CD4-positive, alpha-beta T cell treated with Interleukin-4 for 4 hours (primary cell): ENCODE measurements at regions not wholly inside any gene's neighbourhood (a gene's known extent, or its start where the extent isn't known, plus 50 kb on each side); places are given as distances from the start of the nearest gene placed in this dataset.

Source experiments
- DNase-seq: peaks from one replicate; pipeline ENCODE4 v3.0.0-alpha.2; 2020

DNA sequence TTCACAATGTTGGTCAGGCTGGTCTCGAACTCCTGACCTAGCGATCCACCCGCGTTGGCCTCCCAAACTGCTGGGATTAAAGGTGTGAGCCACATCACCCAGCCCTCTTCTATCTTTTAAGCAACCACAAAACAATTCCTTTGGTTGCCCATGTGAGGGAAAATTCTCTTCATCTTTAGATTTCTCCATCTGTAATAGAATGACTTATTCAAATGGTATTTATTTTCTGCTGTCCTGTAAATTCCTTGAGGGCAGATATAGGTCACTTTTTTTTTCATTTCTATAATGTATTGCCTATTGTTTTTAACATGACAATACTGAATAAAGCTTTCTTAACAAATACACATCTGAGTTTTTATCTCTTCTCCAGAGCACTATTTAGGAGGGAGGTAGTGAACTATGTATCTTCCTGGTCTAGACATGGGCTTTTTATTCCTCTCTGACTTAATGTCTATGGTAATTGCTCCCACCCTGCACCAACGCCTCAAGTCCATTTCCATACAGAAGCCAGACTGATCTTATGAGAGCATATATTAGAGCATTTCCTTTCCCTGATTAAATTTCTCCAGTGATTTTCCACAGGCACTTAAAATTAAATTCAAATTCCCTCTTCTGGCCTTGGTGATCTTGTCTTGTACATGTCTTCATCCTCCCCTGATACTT is 595.6 kb downstream of the CAAP1 start:
- DNase-seq = no peak

DNA sequence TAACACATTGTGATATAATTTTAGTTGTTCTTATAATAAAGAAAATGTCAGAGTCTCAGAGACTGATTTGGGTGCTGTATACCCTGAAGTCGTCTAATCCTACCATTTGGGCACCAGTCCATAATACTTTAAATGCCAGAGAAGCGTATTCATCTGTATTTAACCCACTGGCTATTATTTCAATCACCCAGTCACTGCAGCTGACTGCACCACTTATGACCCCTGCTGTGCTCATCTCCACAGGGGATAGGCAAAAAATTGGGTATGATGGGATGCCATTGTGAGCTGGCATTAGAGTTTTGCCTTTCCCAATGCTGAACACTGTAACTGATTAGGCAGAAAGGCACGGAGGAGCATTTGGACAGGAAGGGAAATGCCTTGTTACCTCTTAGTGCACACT is 599.7 kb downstream of the CAAP1 start:
- DNase-seq = no peak

DNA sequence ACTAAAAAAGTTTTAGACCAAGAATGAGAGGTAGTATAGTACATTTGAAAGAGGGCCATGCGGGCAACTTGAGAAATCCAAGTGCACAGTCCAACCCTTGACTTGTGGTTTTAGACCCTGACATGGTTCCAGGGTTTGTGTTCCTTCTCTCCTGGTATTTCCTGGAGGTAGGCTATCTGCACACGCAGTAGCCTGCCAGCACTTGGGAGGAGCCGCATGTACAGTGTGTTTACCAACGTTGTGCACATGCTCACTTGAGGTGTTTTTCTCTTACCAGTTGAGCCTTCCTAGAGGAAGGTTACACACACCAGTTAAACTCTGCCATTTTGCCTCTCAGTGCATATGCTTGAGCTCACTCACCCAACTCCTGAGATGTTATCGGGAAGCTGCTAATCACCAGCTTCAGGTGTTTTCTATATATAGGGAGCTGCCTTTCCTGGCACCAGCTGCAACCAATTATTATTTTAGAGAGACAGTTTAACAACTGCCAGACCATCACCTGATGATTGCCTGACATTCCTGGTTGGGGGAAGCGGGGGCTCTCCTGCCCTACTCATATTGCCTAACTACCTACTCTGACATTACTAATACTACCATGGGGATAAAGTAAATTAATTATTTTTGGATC is 593.4 kb upstream of the TUSC1 start:
- no peak for DNase-seq

DNA sequence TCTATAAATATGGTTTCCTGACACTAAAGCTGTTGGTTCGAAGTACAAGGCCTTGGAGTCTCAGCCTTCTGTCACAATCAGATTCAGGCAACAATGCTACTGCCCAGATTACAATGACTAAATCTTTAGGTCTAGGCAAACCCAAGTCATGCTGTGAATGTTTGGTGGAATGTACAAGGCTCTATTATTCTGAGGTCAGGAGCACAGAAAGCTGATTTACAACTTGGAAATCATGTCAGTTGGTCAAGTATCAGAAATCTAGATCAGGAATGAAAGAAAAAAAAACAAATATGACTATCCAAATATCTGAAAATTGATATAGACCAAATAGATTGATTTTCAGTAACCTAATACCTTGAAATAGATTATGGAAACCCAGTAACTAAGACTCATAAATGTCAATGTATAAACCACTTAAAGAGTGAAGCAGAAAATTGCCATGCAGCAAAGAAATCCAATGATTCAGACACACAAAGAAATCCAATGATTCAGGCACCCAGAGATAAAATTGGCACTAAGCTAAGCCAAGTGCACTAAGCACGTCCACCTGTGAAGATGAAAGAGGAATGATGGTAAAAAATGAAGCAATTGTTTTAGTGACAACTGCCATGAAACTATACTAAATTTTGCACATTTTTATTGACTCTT is 588.0 kb upstream of the TUSC1 start:
- no peak for DNase-seq

GRCh38 chr9:26264709-26265601 is 586.7 kb upstream of the TUSC1 start:
- DNase-seq = no peak

DNA sequence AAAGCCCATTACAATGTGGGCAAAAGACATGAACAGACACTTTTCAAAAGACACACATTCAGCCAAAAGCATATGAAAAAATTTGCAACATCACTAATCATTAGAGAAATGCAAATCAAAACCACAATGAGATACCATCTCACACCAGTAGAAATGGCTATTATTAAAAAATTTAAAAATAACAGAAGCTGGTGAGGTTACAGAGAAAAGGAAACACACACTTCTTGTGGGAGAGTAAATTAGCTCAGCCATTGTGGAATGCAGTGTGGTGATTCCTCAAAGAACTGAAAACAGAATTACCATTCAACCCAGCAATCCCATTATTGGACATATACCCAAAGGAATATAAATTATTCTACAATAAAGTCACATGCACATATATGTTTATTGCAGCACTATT is 585.2 kb upstream of the TUSC1 start:
- no peak for DNase-seq

- DNase-seq = no peak
Observed at GRCh38 chr9:26262421-26263107, 584.3 kb upstream of the TUSC1 start.

GRCh38 chr9:26261503-26262330 is 583.5 kb upstream of the TUSC1 start:
- DNase-seq = no peak

DNA sequence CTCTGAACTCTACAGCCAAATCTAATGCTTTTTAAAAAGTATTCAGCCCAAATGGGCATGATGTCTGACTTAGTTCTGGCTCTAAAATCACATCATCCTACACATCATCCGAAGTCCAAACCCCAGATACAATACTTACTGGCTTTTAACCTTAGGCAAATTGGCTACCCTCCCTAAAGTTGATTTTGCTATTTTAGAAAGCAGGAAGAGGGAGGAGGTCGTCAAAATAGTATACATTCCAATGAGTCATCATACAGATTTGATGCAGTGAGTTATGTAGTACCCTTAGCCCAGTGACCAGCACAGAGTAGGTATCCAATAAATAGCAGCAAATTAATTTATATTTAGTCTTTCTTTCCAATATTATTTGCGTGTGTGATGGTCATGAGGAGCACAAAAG is 582.0 kb upstream of the TUSC1 start:
- DNase-seq = no peak

DNA sequence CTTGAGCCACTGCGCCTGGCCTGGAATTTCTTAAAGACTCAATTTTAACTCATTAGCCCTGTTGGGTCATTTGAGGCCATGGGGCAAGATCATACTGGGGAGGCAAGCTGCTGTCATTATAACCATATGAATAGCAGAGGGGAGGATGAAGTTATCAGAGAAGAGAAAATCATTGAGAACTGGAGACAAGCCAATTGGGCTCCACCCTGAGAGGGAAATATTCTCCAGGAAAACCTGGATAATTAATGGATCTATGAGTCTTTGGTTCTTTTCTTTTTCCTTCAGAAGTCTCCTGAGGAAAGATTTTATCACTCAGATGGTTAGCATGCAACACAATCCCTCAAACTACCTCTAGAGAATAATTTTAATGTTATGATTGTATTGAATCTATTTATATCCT is 569.6 kb upstream of the TUSC1 start:
- DNase-seq = no peak

GRCh38 chr9:26244661-26245451 is 566.6 kb upstream of the TUSC1 start:
- DNase-seq = no peak

DNA sequence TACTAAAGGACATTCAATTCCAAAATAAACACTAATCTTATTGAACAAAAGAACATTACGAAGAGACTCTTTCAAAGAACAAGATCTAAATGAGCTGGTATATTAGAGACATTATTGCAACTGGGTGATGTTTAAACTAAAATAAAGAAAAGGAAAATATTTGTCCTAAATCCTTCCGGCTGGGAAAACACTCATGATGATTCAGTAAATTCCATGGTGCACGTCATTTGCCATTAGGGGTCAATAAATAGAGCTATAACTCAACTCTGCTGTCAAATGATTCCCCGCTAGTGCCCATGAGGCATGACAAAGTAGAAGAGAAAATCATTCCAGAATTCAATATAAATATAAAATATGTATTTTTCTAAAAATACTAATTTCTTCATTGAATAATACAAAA is 565.5 kb upstream of the TUSC1 start:
- no peak for DNase-seq

GRCh38 chr9:26243029-26243697 is 564.9 kb upstream of the TUSC1 start:
- DNase-seq = no peak

- no peak for DNase-seq
Observed at GRCh38 chr9:26240020-26240419, 561.8 kb upstream of the TUSC1 start.

GRCh38 chr9:26237256-26237655 is 559.0 kb upstream of the TUSC1 start:
- no peak for DNase-seq

GRCh38 chr9:26234865-26235264 is 556.6 kb upstream of the TUSC1 start:
- no peak for DNase-seq

- DNase-seq = no peak
Observed at GRCh38 chr9:26231391-26231790, 553.1 kb upstream of the TUSC1 start.

- no peak for DNase-seq
Observed at GRCh38 chr9:26229324-26230054, 551.2 kb upstream of the TUSC1 start.

DNA sequence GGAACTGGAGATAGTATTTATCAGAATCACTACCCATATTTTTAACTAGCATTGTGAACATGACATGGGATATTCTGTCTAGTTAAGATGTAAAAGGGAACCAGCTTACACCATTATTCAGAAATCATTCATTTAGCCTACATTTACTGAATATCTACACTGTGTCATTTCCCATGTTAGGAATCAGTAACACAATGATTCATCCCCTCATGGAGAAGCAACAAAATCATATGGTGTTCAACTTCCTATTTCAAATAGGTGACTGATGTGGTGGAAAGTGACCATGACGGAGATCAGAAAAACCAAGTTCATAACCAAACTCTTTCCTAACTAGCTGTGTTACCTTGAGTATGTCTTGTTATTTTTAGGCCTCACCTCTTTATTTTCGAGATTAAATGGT is 550.0 kb upstream of the TUSC1 start:
- no peak for DNase-seq

GRCh38 chr9:26221290-26221689 is 543.0 kb upstream of the TUSC1 start:
- no peak for DNase-seq
